K562 (cell line): ENCODE measurements at regions not wholly inside any gene's neighbourhood (a gene's known extent, or its start where the extent isn't known, plus 50 kb on each side); places are given as distances from the start of the nearest gene placed in this dataset.

Experiments used
- ATAC-seq: fragments of 200-7000 bp; cut with Tn5 transposase; 3 replicates; pipeline ENCODE4 v1.9.1; 2020; ENCODE audit warnings: moderate library complexity
- BruUV-seq: library from RNA; stranded (reverse); fragments of 400-500 nt; replicated peaks from 2 replicates; lab custom pipeline; 2021; lab: Mats Ljungman, UMichigan
- CTCF ChIA-PET: fragments of 300-600 bp; formaldehyde crosslinking; extraction: SDS; loops from one replicate; lab custom pipeline; 2021; ENCODE audit warnings: low intra/inter-chr PET ratio; lab: Yijun Ruan, JAX
- POLR2A ChIA-PET: fragments of 300-600, 350-650 bp; sonication (Branson Sonifier 250); formaldehyde crosslinking; extraction: SDS; loops from one replicate; lab custom pipeline; 2021; ENCODE audit warnings: antibody characterized with exemption, inconsistent platforms; lab: Yijun Ruan, JAX
- DNase-seq, 4 experiments: peaks; one replicate each; pipeline versions ENCODE4 v3.0.0 to v3.0.0-alpha.2; 2011 to 2018; ENCODE audit warnings: low spot score in 3 of 4, mixed read lengths in 3 of 4; ENCODE audit errors: extremely low read depth in 1 of 4
- FAIRE-seq: peaks from 2 replicates; lab custom pipeline; 2011; peaks lifted over from hg19 to GRCh38; lab: Jason Lieb, UNC
- H2AFZ ChIP-seq: 2 replicates; pipeline ENCODE4 v1.6.0; 2011; ENCODE audit warnings: low read depth, low read length, control low read depth, inconsistent platforms
- H3K27ac ChIP-seq: fragments of 200-600 bp; 3 replicates; pipeline ENCODE4 v1.8.0; 2011; ENCODE audit warnings: low read depth, mild to moderate bottlenecking, control low read depth, inconsistent platforms, low read length, moderate library complexity, mixed read lengths; ENCODE audit errors: extremely low read depth
- H3K27me3 ChIP-seq, 2 experiments: fragments of 300-600 bp in 1 of 2; 2 replicates in 1 of 2; 3 replicates in 1 of 2; pipeline versions ENCODE4 v1.6.0 to v1.8.0; 2011; ENCODE audit warnings: inconsistent platforms in 2 of 2, low read length in 2 of 2, mild to moderate bottlenecking in 1 of 2, mixed read lengths in 1 of 2, moderate library complexity in 1 of 2; ENCODE audit not compliant: control insufficient read depth in 2 of 2, insufficient read depth in 2 of 2
- H3K36me3 ChIP-seq: fragments of 300-600 bp; 3 replicates; pipeline ENCODE4 v1.8.0; 2011; ENCODE audit warnings: mild to moderate bottlenecking, low read length, inconsistent platforms; ENCODE audit not compliant: control insufficient read depth, insufficient read depth
- H3K4me1 ChIP-seq, 2 experiments: fragments of 200-600 bp in 1 of 2; replicated peaks in 1 of 2; 2 replicates in 1 of 2; 3 replicates in 1 of 2; pipeline versions ENCODE4 v1.5.1 to v1.8.0; 2011; ENCODE audit warnings: inconsistent platforms in 2 of 2, low read length in 2 of 2, mild to moderate bottlenecking in 1 of 2, mixed read lengths in 1 of 2, moderate library complexity in 1 of 2; ENCODE audit not compliant: control insufficient read depth in 2 of 2, insufficient read depth in 2 of 2
- H3K4me2 ChIP-seq: 2 replicates; pipeline ENCODE4 v1.6.1; 2011; ENCODE audit warnings: low read length, control low read depth, inconsistent platforms, mixed read lengths; ENCODE audit not compliant: insufficient read depth
- H3K4me3 ChIP-seq: fragments of 200-600 bp; sonication (generic), shearing (Covaris generic); 2 replicates; pipeline ENCODE4 v1.5.1; 2016; ENCODE audit warnings: control low read depth, inconsistent platforms
- H3K79me2 ChIP-seq: fragments of 200-600 bp; 3 replicates; pipeline ENCODE4 v1.8.0; 2011; ENCODE audit warnings: low read length, inconsistent platforms; ENCODE audit not compliant: control insufficient read depth, insufficient read depth
- H3K9ac ChIP-seq, 2 experiments: 2 replicates each; pipeline versions ENCODE4 v1.6.0 to v1.6.1; 2011; ENCODE audit warnings: low read depth in 2 of 2, low read length in 2 of 2, control low read depth in 1 of 2, inconsistent platforms in 1 of 2, mild to moderate bottlenecking in 1 of 2, mixed read lengths in 1 of 2; ENCODE audit not compliant: insufficient read depth in 1 of 2
- H3K9me1 ChIP-seq: one replicate; pipeline ENCODE4 v1.6.0; 2011; ENCODE audit warnings: inconsistent platforms, mild to moderate bottlenecking, low read length, moderate library complexity; ENCODE audit not compliant: control insufficient read depth, insufficient read depth
- H3K9me3 ChIP-seq: replicated peaks from 2 replicates; pipeline ENCODE4 v1.5.1; 2011; ENCODE audit warnings: low read depth, low read length, inconsistent platforms; ENCODE audit not compliant: control insufficient read depth, insufficient read depth
- H4K20me1 ChIP-seq: replicated peaks from 2 replicates; pipeline ENCODE4 v1.6.1; 2011; ENCODE audit warnings: low read length, inconsistent platforms, mixed read lengths; ENCODE audit not compliant: control insufficient read depth, insufficient read depth
- CBFB ChIP-seq: sonication (generic); formaldehyde crosslinking; IDR thresholded peaks from 2 replicates; pipeline ENCODE4 v1.4.0; 2020; ENCODE audit warnings: mild to moderate bottlenecking, missing genetic modification reagents
- EZH2 ChIP-seq: IDR thresholded peaks from 2 replicates; pipeline ENCODE4 v1.6.1; 2012; ENCODE audit warnings: low read depth, mild to moderate bottlenecking, inconsistent platforms, low read length, borderline replicate concordance
- HMGN3 ChIP-seq: IDR thresholded peaks from 2 replicates; pipeline ENCODE4 v1.6.1; 2011; ENCODE audit warnings: borderline replicate concordance, low read depth, mild to moderate bottlenecking, mixed read lengths, low read length; ENCODE audit not compliant: insufficient read length; ENCODE audit errors: extremely low read depth
- TCFL5 ChIP-seq: fragments of 250-450 bp; sonication (Bioruptor Pico); conservative IDR thresholded peaks from 2 replicates; pipeline ENCODE4 v1.6.1; 2021; ENCODE audit warnings: mild to moderate bottlenecking, moderate library complexity, matching md5 sums
- TSC22D4 ChIP-seq: fragments of 450-650 bp; IDR thresholded peaks from 2 replicates; pipeline ENCODE4 v1.6.1; 2016; ENCODE audit warnings: missing genetic modification characterization, missing biosample characterization, control low read depth
- ZNF175 ChIP-seq: fragments of 200-800 bp; sonication (Bioruptor generic); IDR thresholded peaks from 2 replicates; pipeline ENCODE4 v1.6.1; 2016; ENCODE audit warnings: low read depth, mild to moderate bottlenecking, missing genetic modification characterization, missing compliant biosample characterization
- ZNF41 ChIP-seq: fragments of 250-450 bp; sonication (Bioruptor Pico); conservative IDR thresholded peaks from 2 replicates; pipeline ENCODE4 v1.4.0; 2020; ENCODE audit warnings: mild to moderate bottlenecking
- ZNF77 ChIP-seq: fragments of 250-450 bp; sonication (Bioruptor Pico); IDR thresholded peaks from 2 replicates; pipeline ENCODE4 v1.5.0; 2020
- WGBS: fragments of 100-300 bp; shearing (Covaris generic); methylation state at CpG from one replicate; pipeline ENCODE4 v1.1.6; 2016; ENCODE audit warnings: low coverage, mixed read lengths; ENCODE audit not compliant: insufficient coverage; ENCODE audit errors: missing lambda C conversion rate; 5-methylcytosine and 5-hydroxymethylcytosine counted together
- in situ Hi-C: fragments of 300-500 bp; cut with MboI; formaldehyde crosslinking; loops from 4 replicates; pipeline ENCODE4 v1.15.0; 2018; ENCODE audit warnings: inconsistent platforms, mixed read lengths
- intact Hi-C: fragments of 100-400 bp; cut with micrococcal nuclease; formaldehyde crosslinking; loops from 2 replicates; pipeline ENCODE4 v1.14.2; 2022
- TF ChIP-seq, protein P1 (sequence below): fragments of 250-450 bp; sonication (Bioruptor Pico); IDR thresholded peaks from 2 replicates; pipeline ENCODE4 v1.5.0; 2021
- TF ChIP-seq, protein P2 (sequence below): sonication (generic); formaldehyde crosslinking; IDR thresholded peaks from 2 replicates; pipeline ENCODE4 v1.8.0; 2022; ENCODE audit warnings: mild to moderate bottlenecking, missing genetic modification reagents

DNA sequence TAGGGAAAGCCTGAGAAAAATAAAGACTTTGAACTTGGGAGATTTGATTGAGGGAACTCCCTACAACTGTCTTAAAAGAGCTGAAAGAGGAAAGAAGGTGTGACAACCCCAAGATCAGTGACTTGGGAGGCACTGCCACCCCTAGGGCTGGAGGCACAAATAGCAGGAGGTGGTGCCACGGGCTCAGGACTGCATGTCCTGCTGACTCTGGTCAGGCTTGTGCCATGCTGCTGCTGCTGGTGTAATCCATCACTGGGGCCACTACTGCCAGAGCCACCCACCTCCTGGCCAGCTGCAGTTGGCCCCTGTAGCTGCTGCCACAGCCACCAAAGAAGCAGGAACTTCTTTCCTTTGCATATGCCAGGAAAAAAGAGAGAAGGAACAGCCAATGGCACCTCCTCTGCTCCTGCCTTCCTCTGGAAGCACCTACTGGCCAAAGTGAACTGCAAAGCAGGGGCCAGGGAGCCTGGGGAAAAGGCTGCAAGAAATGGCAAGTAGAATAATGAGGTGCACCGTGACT is 730.3 kb downstream of the PTPRU start:
- Histone ChIP-seq H2AFZ (no peak overlapping the region), H3K4me2 (no peak overlapping the region), H3K27ac (no peak overlapping the region), H3K9me1 (no peaks in the 10 kb centered on the region), H3K27me3 (no peaks in the 10 kb centered on the region; a peak in 1 of 5 replicates), H3K4me1 (no peaks in the 10 kb centered on the region), H3K36me3 (no peaks in the 10 kb centered on the region), H3K9me3 (no peaks in the 10 kb centered on the region), H3K79me2 (no peaks in the 10 kb centered on the region), H3K9ac (no peak overlapping the region; a peak in 1 of 4 replicates), H3K4me3 (no peak overlapping the region), H4K20me1 (0 out of 2 replicates have a peak, but pooled peaks cover 7% of the 10 kb centered on the region)
- no peak for TF ChIP-seq ZNF77 (CRISPR knock-in tag)
- TF ChIP-seq ZNF175 (CRISPR knock-in tag): no peak
- TF ChIP-seq TCFL5 (CRISPR knock-in tag): no peak
- TF ChIP-seq TSC22D4 (tag): no peak
- TF ChIP-seq, protein P1, sequence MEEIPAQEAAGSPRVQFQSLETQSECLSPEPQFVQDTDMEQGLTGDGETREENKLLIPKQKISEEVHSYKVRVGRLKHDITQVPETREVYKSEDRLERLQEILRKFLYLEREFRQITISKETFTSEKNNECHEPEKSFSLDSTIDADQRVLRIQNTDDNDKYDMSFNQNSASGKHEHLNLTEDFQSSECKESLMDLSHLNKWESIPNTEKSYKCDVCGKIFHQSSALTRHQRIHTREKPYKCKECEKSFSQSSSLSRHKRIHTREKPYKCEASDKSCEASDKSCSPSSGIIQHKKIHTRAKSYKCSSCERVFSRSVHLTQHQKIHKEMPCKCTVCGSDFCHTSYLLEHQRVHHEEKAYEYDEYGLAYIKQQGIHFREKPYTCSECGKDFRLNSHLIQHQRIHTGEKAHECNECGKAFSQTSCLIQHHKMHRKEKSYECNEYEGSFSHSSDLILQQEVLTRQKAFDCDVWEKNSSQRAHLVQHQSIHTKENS: no peak
- TF ChIP-seq, protein P2, sequence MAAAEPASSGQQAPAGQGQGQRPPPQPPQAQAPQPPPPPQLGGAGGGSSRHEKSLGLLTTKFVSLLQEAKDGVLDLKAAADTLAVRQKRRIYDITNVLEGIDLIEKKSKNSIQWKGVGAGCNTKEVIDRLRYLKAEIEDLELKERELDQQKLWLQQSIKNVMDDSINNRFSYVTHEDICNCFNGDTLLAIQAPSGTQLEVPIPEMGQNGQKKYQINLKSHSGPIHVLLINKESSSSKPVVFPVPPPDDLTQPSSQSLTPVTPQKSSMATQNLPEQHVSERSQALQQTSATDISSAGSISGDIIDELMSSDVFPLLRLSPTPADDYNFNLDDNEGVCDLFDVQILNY (CRISPR knock-in tag): no peak
- no peak for TF ChIP-seq EZH2
- TF ChIP-seq HMGN3: no peak
- no peak for TF ChIP-seq ZNF41 (CRISPR knock-in tag)
- TF ChIP-seq CBFB (CRISPR knock-in tag): no peak
- 3% methylated on average over 2 of the region's 2 CpGs for WGBS
- ATAC-seq (no peak), DNase-seq (no peak), FAIRE-seq (no peak)
- in situ Hi-C loops (no loop called here), intact Hi-C loops (no loop called here)
- BruUV-seq: no TSS peak
- POLR2A ChIA-PET: no interaction called here
- CTCF ChIA-PET: no interaction called here
